ENCODE measurements at regions not wholly inside any gene's neighbourhood (a gene's known extent, or its start where the extent isn't known, plus 50 kb on each side); places are given as distances from the start of the nearest gene placed in this dataset.

DNA sequence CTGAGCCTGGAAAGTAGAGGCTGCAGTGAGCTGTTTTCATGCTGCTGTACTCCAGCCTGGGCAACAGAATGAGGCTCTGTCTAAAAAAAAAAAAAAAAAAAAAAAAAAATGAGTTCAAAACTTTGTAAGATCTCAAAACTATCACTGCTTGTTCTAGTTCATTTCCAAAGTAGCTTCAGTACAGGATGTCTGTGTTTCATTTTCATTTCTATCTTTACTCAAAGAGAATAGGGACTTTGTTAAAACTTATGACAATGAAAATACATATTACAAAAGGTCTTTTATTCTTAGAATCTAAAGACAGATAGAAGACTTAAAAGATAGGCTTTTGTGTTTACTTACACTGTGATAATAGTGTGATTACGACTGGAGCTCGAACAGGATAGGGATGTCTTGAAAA lies 709.7 kb downstream of the ADGRL2 start:
- Histone ChIP-seq H3K9ac (ENCODE audit: insufficient read length) (no peak overlapping the region), H3K4me3 (no peak overlapping the region), H3K9me3 (ENCODE audit: low read depth, low read length) (no peaks in the 10 kb centered on the region), H3K36me3 (ENCODE audit: insufficient read depth, low read length) (no peaks in the 10 kb centered on the region), H3K27ac (no peak overlapping the region)
- no peak for DNase-seq (ENCODE audit: low read depth, low spot score)
- no peak for TF ChIP-seq EZH2 (IDR thresholded peaks at IDR 0.05)
- no peak for TF ChIP-seq FOXP2 (optimal IDR thresholded peaks at IDR 0.05; ENCODE audit: control extremely low read depth, extremely low read length, insufficient read depth)
- no peak for TF ChIP-seq POLR2AphosphoS5 (IDR thresholded peaks at IDR 0.05; ENCODE audit: borderline replicate concordance, low read depth, low read length)

DNA sequence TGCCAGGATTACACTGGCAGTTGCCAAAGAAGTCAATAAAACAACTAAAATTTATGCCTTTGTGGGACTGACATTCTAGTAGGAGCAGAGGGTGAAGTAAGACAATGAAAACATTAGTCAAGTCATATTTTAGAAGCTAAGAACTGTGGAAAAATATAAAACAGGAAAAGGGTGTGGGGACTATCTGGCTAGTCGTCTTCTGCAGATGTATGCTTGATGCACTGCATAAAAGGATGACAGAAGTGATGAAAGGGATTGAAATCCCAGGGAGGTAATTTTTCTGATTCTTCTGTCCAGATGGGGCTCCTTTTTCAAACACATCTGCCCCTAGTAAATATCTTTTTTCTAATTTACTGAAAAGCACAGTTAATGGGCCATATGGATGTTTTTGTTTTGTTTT lies 706.3 kb downstream of the ADGRL2 start:
- no peak overlapping the region for H3K27ac ChIP-seq
- no peaks in the 10 kb centered on the region for H3K9me3 ChIP-seq (ENCODE audit: low read depth, low read length)
- no peaks in the 10 kb centered on the region for H3K36me3 ChIP-seq (ENCODE audit: insufficient read depth, low read length)
- TF ChIP-seq FOXP2 (optimal IDR thresholded peaks at IDR 0.05; ENCODE audit: control extremely low read depth, extremely low read length, insufficient read depth) = no peak
- TF ChIP-seq POLR2AphosphoS5 (IDR thresholded peaks at IDR 0.05; ENCODE audit: borderline replicate concordance, low read depth, low read length) = no peak
- no peak for TF ChIP-seq EZH2 (IDR thresholded peaks at IDR 0.05)
- DNase-seq (ENCODE audit: low read depth, low spot score) = no peak
- no peak overlapping the region for H3K9ac ChIP-seq (ENCODE audit: insufficient read length)
- no peak overlapping the region for H3K4me3 ChIP-seq

DNA sequence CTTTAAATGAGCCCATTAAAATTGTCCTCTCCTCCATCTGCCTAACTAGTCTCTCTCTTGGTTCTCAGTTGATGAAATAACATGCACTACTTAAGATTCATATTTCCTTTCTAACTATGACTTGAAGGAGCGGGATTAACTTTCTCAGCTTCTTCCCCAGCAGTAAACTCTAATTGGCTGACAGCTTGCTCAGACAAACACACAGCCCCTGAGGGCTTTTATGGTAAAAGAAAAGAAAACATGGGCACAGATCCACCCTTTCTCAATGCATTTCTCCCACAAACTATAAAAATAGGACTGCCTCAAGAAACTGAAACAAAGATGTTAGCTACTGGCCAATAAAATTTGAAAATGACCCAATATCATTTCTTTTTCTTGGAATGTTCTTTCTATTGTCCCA lies 703.1 kb downstream of the ADGRL2 start:
- Histone ChIP-seq H3K4me3 (no peak overlapping the region), H3K27ac (no peak overlapping the region), H3K9me3 (ENCODE audit: low read depth, low read length) (no peaks in the 10 kb centered on the region), H3K36me3 (ENCODE audit: insufficient read depth, low read length) (no peaks in the 10 kb centered on the region), H3K9ac (ENCODE audit: insufficient read length) (no peak overlapping the region)
- TF ChIP-seq EZH2 (IDR thresholded peaks at IDR 0.05) (no peak), FOXP2 (optimal IDR thresholded peaks at IDR 0.05; ENCODE audit: control extremely low read depth, extremely low read length, insufficient read depth) (no peak), POLR2AphosphoS5 (IDR thresholded peaks at IDR 0.05; ENCODE audit: borderline replicate concordance, low read depth, low read length) (no peak)
- DNase-seq (ENCODE audit: low read depth, low spot score) = peak; percentile 66

DNA sequence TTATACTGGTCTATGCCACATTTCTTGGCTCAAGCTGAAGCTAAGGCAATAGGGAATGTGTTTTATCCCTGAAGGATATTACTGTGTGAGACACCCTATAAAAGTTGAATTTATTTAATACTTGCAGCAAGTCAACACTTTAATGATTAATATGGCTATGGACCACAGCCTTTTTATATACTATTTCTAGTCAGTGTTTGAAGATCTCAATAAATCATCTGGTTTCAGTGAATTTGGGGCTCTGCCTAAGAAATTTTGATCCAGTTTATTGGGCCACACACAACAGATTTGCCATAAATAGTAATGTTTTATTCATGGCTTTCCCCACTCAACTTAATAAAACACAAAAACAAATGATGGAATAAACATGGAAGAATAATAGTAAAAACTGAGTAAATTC lies 698.3 kb downstream of the ADGRL2 start:
- TF ChIP-seq POLR2AphosphoS5 (IDR thresholded peaks at IDR 0.05; ENCODE audit: borderline replicate concordance, low read depth, low read length) = no peak
- no peak for TF ChIP-seq FOXP2 (optimal IDR thresholded peaks at IDR 0.05; ENCODE audit: control extremely low read depth, extremely low read length, insufficient read depth)
- TF ChIP-seq EZH2 (IDR thresholded peaks at IDR 0.05) = no peak
- Histone ChIP-seq H3K9me3 (ENCODE audit: low read depth, low read length) (no peaks in the 10 kb centered on the region), H3K36me3 (ENCODE audit: insufficient read depth, low read length) (no peaks in the 10 kb centered on the region), H3K9ac (ENCODE audit: insufficient read length) (no peak overlapping the region), H3K27ac (no peak overlapping the region), H3K4me3 (no peak overlapping the region)
- no peak for DNase-seq (ENCODE audit: low read depth, low spot score)

DNA sequence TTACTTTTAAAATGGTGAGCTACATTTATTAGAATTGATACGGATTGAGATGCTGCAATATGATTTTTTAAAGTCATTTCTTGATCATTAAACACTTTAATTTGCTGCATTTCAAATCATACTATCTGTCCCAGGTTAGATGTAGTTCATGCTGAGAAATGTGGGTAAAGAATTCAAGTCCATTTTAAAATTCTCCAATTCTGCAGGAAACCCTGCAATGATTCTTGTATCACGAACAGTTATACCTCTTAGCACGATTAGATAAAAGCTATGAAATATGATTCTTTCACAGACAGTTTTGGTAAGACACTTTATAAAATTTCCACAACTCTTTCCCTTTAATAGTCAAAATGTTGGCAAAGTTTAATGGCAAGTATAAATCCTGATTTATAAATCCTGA lies 693.4 kb downstream of the ADGRL2 start:
- Histone ChIP-seq H3K36me3 (ENCODE audit: insufficient read depth, low read length) (no peaks in the 10 kb centered on the region), H3K4me3 (no peak overlapping the region), H3K9me3 (ENCODE audit: low read depth, low read length) (no peaks in the 10 kb centered on the region), H3K9ac (ENCODE audit: insufficient read length) (no peak overlapping the region), H3K27ac (no peak overlapping the region)
- DNase-seq (ENCODE audit: low read depth, low spot score) = no peak
- TF ChIP-seq EZH2 (IDR thresholded peaks at IDR 0.05) = no peak
- no peak for TF ChIP-seq FOXP2 (optimal IDR thresholded peaks at IDR 0.05; ENCODE audit: control extremely low read depth, extremely low read length, insufficient read depth)
- TF ChIP-seq POLR2AphosphoS5 (IDR thresholded peaks at IDR 0.05; ENCODE audit: borderline replicate concordance, low read depth, low read length) = no peak

DNA sequence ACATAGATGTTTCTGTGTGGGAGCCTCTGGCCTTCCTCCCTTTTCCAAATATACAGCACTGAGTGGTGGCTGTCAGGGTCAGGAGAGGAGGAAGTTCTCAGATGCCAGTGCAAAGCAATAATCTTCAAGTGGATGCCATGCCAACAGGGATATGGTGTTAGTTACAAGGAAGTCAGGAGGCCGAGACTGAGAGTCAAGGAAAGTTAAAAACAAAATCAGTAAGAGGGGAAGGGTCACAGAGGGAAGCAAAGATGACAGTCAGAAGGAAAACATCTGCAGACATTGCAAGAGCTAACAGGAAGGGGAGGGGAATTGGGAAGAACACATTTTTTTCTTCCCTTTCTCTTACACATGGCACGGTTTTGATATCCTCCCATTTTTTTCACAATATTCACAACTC lies 691.4 kb downstream of the ADGRL2 start:
- Histone ChIP-seq H3K27ac (no peak overlapping the region), H3K9ac (ENCODE audit: insufficient read length) (no peak overlapping the region), H3K36me3 (ENCODE audit: insufficient read depth, low read length) (no peaks in the 10 kb centered on the region), H3K4me3 (no peak overlapping the region), H3K9me3 (ENCODE audit: low read depth, low read length) (no peaks in the 10 kb centered on the region)
- TF ChIP-seq POLR2AphosphoS5 (IDR thresholded peaks at IDR 0.05; ENCODE audit: borderline replicate concordance, low read depth, low read length) (no peak), FOXP2 (optimal IDR thresholded peaks at IDR 0.05; ENCODE audit: control extremely low read depth, extremely low read length, insufficient read depth) (no peak), EZH2 (IDR thresholded peaks at IDR 0.05) (no peak)
- no peak for DNase-seq (ENCODE audit: low read depth, low spot score)

DNA sequence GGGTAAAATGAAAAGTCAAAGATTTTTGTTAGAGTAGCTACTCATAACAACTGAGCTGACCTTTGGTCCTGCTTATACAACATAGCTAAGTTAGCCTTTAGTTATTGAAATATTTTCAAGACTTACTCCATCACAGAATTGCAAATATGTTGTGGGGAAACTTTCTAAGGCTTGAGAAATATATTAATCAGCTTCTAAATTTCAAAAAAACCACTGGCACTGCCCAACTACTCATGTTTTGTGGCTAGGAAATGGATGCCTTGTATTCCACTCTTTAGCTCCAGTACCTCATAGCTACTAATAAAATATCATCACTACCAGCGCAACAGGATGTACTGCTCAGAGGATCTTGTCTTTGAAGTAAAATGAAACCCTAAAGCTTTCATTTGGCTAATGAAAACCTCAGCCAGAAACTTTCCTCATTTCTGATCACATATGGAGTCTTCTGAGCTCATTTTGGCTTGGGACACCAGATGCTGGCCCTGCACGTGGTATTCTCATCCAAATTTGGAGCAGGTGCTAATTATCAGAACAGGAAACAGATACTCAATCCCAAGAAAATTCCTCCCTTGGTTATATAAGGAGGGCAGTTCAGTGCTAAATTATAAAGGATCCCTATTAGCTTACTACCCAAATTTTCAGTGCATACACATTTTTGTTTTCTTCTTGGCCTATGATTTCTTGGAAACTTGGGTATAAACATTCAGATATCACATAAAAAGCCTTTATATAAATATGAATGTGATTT lies 690.7 kb downstream of the ADGRL2 start:
- Histone ChIP-seq H3K9me3 (ENCODE audit: low read depth, low read length) (no peaks in the 10 kb centered on the region), H3K9ac (ENCODE audit: insufficient read length) (no peak overlapping the region), H3K36me3 (ENCODE audit: insufficient read depth, low read length) (no peaks in the 10 kb centered on the region), H3K4me3 (no peak overlapping the region), H3K27ac (no peak overlapping the region)
- no peak for DNase-seq (ENCODE audit: low read depth, low spot score)
- TF ChIP-seq EZH2 (IDR thresholded peaks at IDR 0.05) (no peak), POLR2AphosphoS5 (IDR thresholded peaks at IDR 0.05; ENCODE audit: borderline replicate concordance, low read depth, low read length) (no peak), FOXP2 (optimal IDR thresholded peaks at IDR 0.05; ENCODE audit: control extremely low read depth, extremely low read length, insufficient read depth) (no peak)

DNA sequence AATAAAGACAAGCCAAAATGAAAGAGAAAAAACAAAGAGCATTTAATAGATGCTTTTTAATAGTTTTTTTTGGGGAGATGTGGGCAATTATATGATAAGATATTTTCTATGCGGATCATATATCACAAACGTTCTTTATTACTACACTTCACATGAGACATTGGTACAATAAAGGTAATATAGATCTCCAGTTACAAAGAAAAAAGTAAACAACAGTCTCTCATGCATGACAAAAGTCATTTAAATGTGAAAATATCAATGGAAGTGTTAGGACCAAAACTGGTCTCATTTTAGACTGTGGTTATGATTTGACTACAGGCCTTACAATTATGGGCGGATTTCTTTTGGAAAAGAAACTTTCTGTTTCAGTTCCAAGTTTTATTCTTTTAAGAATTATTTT lies 687.0 kb downstream of the ADGRL2 start:
- no peaks in the 10 kb centered on the region for H3K9me3 ChIP-seq (ENCODE audit: low read depth, low read length)
- TF ChIP-seq FOXP2 (optimal IDR thresholded peaks at IDR 0.05; ENCODE audit: control extremely low read depth, extremely low read length, insufficient read depth) (no peak), POLR2AphosphoS5 (IDR thresholded peaks at IDR 0.05; ENCODE audit: borderline replicate concordance, low read depth, low read length) (no peak), EZH2 (IDR thresholded peaks at IDR 0.05) (no peak)
- no peak for DNase-seq (ENCODE audit: low read depth, low spot score)

DNA sequence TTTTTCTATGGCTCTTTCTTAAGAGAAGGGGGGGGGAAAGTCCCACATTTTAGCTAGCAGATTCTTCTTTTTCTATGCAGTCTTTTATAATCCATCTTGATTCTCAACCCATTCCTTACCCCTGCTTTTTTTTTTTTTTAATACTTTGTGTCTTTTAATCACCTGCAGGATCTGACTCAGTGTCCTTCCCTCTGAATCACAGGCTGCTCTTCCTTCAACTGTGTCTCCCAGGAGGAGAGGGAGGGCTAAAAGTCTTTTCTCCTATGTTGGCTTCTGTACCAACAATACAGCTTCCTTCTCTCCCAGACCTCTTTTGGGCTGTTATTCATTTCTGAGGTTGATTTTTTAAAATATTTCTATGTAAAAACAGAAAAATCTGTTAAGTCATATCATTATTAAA lies 686.2 kb downstream of the ADGRL2 start:
- TF ChIP-seq FOXP2 (optimal IDR thresholded peaks at IDR 0.05; ENCODE audit: control extremely low read depth, extremely low read length, insufficient read depth) (no peak), POLR2AphosphoS5 (IDR thresholded peaks at IDR 0.05; ENCODE audit: borderline replicate concordance, low read depth, low read length) (no peak), EZH2 (IDR thresholded peaks at IDR 0.05) (no peak)
- Histone ChIP-seq H3K4me3 (no peak overlapping the region), H3K27ac (no peak overlapping the region), H3K36me3 (ENCODE audit: insufficient read depth, low read length) (no peaks in the 10 kb centered on the region), H3K9ac (ENCODE audit: insufficient read length) (no peak overlapping the region), H3K9me3 (ENCODE audit: low read depth, low read length) (no peaks in the 10 kb centered on the region)
- no peak for DNase-seq (ENCODE audit: low read depth, low spot score)

More for the DNA sequence above, 687.0 kb downstream of the ADGRL2 start:
- H3K9ac ChIP-seq (ENCODE audit: insufficient read length) = no peak overlapping the region
- H3K4me3 ChIP-seq = no peak overlapping the region
- no peaks in the 10 kb centered on the region for H3K36me3 ChIP-seq (ENCODE audit: insufficient read depth, low read length)
- no peak overlapping the region for H3K27ac ChIP-seq

Measured in SK-N-MC (cell line).